GM18511 (cell line): ENCODE measurements at regions not wholly inside any gene's neighbourhood (a gene's known extent, or its start where the extent isn't known, plus 50 kb on each side); places are given as distances from the start of the nearest gene placed in this dataset.
"Not testable (repeated sequence)": the region's sequence is repeated elsewhere in the genome, so short reads cannot be mapped to it uniquely, and the experiment has no call there.

Experiments
- ATAC-seq: cut with Tn5 transposase; IDR thresholded peaks from one replicate; pipeline ENCODE4 v1.9.1; 2021; ENCODE audit warnings: mild to moderate bottlenecking, moderate library complexity; ENCODE audit not compliant: unreplicated experiment

- not testable (repeated sequence) for ATAC-seq
Measured at GRCh38 chr4:131883181-131883580, 1265.9 kb upstream of the PCDH10 start.

- ATAC-seq, result not testable (repeated sequence)
Measured at GRCh38 chr4:131925662-131926061, 1223.4 kb upstream of the PCDH10 start.

- ATAC-seq, result not testable (repeated sequence)
Measured at GRCh38 chr4:131967646-131968045, 1181.4 kb upstream of the PCDH10 start.

- no peak for ATAC-seq
Measured at GRCh38 chr4:131974730-131975129, 1174.4 kb upstream of the PCDH10 start.

GRCh38 chr4:131975276-131976132, 1173.6 kb upstream of the PCDH10 start:
- not testable (repeated sequence) for ATAC-seq

GRCh38 chr4:131976133-131977002, 1172.7 kb upstream of the PCDH10 start:
- ATAC-seq, result not testable (repeated sequence)

- no peak for ATAC-seq
Measured at GRCh38 chr4:131978120-131978519, 1171.0 kb upstream of the PCDH10 start.

GRCh38 chr4:131989576-131989975, 1159.5 kb upstream of the PCDH10 start:
- ATAC-seq, result no peak

- no peak for ATAC-seq
Measured at GRCh38 chr4:132001542-132001941, 1147.6 kb upstream of the PCDH10 start.

- ATAC-seq, result no peak
Measured at GRCh38 chr4:132003593-132003992, 1145.5 kb upstream of the PCDH10 start.

- ATAC-seq, result no peak
Measured at GRCh38 chr4:132015321-132015720, 1133.8 kb upstream of the PCDH10 start.

- no peak for ATAC-seq
Measured at GRCh38 chr4:132016703-132017350, 1132.3 kb upstream of the PCDH10 start.

GRCh38 chr4:132026166-132026565, 1122.9 kb upstream of the PCDH10 start:
- ATAC-seq, result no peak

GRCh38 chr4:132026816-132027215, 1122.3 kb upstream of the PCDH10 start:
- no peak for ATAC-seq

GRCh38 chr4:132056496-132056895, 1092.6 kb upstream of the PCDH10 start:
- no peak for ATAC-seq

GRCh38 chr4:132059227-132059626, 1089.9 kb upstream of the PCDH10 start:
- no peak for ATAC-seq

GRCh38 chr4:132062611-132063239, 1086.4 kb upstream of the PCDH10 start:
- ATAC-seq, result no peak

GRCh38 chr4:132063829-132064228, 1085.3 kb upstream of the PCDH10 start:
- ATAC-seq, result no peak

GRCh38 chr4:132065940-132066495, 1083.1 kb upstream of the PCDH10 start:
- ATAC-seq, result no peak

GRCh38 chr4:132071815-132072214, 1077.3 kb upstream of the PCDH10 start:
- ATAC-seq, result no peak
